T-helper 1 cell treated with Interleukin-12 subunit alpha and Interleukin-12 subunit beta and Interleukin-4 antibody, amounts not matched to agents 30 ng/mL and 1 ng/mL, for 36 hours (primary cell): ENCODE measurements at regions not wholly inside any gene's neighbourhood (a gene's known extent, or its start where the extent isn't known, plus 50 kb on each side); places are given as distances from the start of the nearest gene placed in this dataset.

Experiments
- intact Hi-C: fragments of 100-400 bp; cut with micrococcal nuclease; formaldehyde crosslinking; loops from one replicate; pipeline ENCODE4 v1.15.1; 2024

GRCh38 chr16:80489173-80489572 lies 51.6 kb upstream of the DYNLRB2 start:
- intact Hi-C loops: no loop called here

GRCh38 chr16:80488167-80488566 lies 52.6 kb upstream of the DYNLRB2 start:
- intact Hi-C loops: no loop called here

- intact Hi-C loops: no loop called here
Measured at GRCh38 chr16:80480664-80481063, 60.1 kb upstream of the DYNLRB2 start.

GRCh38 chr16:80477838-80478237 lies 63.0 kb upstream of the DYNLRB2 start:
- intact Hi-C loops: loop anchor here (10.0 kb wide), 1 partner anchor 63 kb away; no protein-coding TSS in a partner anchor

GRCh38 chr16:80468029-80468428 lies 72.8 kb upstream of the DYNLRB2 start:
- intact Hi-C loops: loop anchor here (5.0 kb wide), 1 partner anchor 866 kb away; the partner anchor contains the start of gene MAF

GRCh38 chr16:80466024-80466987 lies 74.5 kb upstream of the DYNLRB2 start:
- intact Hi-C loops: loop anchor here (1.0 to 5.0 kb wide), 4 partner anchors 60 to 1963 kb away; partner anchors contain the start of gene MAF

- intact Hi-C loops: no loop called here
Measured at GRCh38 chr16:80463751-80464495, 76.9 kb upstream of the DYNLRB2 start.

GRCh38 chr16:80463326-80463725 lies 77.5 kb upstream of the DYNLRB2 start:
- intact Hi-C loops: no loop called here

GRCh38 chr16:80462917-80463316 lies 77.9 kb upstream of the DYNLRB2 start:
- intact Hi-C loops: no loop called here

GRCh38 chr16:80460988-80461387 lies 79.8 kb upstream of the DYNLRB2 start:
- intact Hi-C loops: no loop called here

GRCh38 chr16:80459966-80460365 lies 80.8 kb upstream of the DYNLRB2 start:
- intact Hi-C loops: no loop called here

- intact Hi-C loops: no loop called here
Measured at GRCh38 chr16:80459331-80459777, 81.4 kb upstream of the DYNLRB2 start.

GRCh38 chr16:80457871-80458270 lies 82.9 kb upstream of the DYNLRB2 start:
- intact Hi-C loops: no loop called here

- intact Hi-C loops: no loop called here
Measured at GRCh38 chr16:80454802-80455201, 86.0 kb upstream of the DYNLRB2 start.

GRCh38 chr16:80449392-80449791 lies 91.4 kb upstream of the DYNLRB2 start:
- intact Hi-C loops: no loop called here

- intact Hi-C loops: no loop called here
Measured at GRCh38 chr16:80447241-80447640, 93.6 kb upstream of the DYNLRB2 start.

- intact Hi-C loops: no loop called here
Measured at GRCh38 chr16:80442779-80443178, 98.0 kb upstream of the DYNLRB2 start.

GRCh38 chr16:80441935-80442334 lies 98.9 kb upstream of the DYNLRB2 start:
- intact Hi-C loops: no loop called here

GRCh38 chr16:80440667-80441066 lies 100.1 kb upstream of the DYNLRB2 start:
- intact Hi-C loops: no loop called here

- intact Hi-C loops: no loop called here
Measured at GRCh38 chr16:80437707-80438106, 103.1 kb upstream of the DYNLRB2 start.

GRCh38 chr16:80436510-80436909 lies 104.3 kb upstream of the DYNLRB2 start:
- intact Hi-C loops: no loop called here

GRCh38 chr16:80433623-80434022 lies 107.2 kb upstream of the DYNLRB2 start:
- intact Hi-C loops: no loop called here
